ENCODE measurements at regions not wholly inside any gene's neighbourhood (a gene's known extent, or its start where the extent isn't known, plus 50 kb on each side); places are given as distances from the start of the nearest gene placed in this dataset.

- WGBS: 92% methylated on average over 3 of the region's 3 CpGs
- H3K9ac ChIP-seq (ENCODE audit: low read depth, low read length): no peak overlapping the region
- H3K4me3 ChIP-seq (ENCODE audit: low read length): no peak overlapping the region
- no peaks in the 10 kb centered on the region for H3K4me1 ChIP-seq (ENCODE audit: insufficient read depth, low read length)
- no peaks in the 10 kb centered on the region for H3K9me3 ChIP-seq (ENCODE audit: insufficient read depth, low read depth, low read length)
- H3K27me3 ChIP-seq (ENCODE audit: insufficient read depth, low read length): no peaks in the 10 kb centered on the region
- H3K27ac ChIP-seq (ENCODE audit: low read depth, low read length): no peak overlapping the region
- H3K36me3 ChIP-seq (ENCODE audit: insufficient read depth, low read length): no peaks in the 10 kb centered on the region
These were observed 175.9 kb upstream of the KITLG start for GRCh38 chr12:88756153-88756552.

GRCh38 chr12:88753707-88754106, 173.4 kb upstream of the KITLG start:
- no peaks in the 10 kb centered on the region for H3K4me1 ChIP-seq (ENCODE audit: insufficient read depth, low read length)
- H3K36me3 ChIP-seq (ENCODE audit: insufficient read depth, low read length): no peaks in the 10 kb centered on the region
- no peaks in the 10 kb centered on the region for H3K9me3 ChIP-seq (ENCODE audit: insufficient read depth, low read depth, low read length)
- H3K27me3 ChIP-seq (ENCODE audit: insufficient read depth, low read length): no peaks in the 10 kb centered on the region
- no peak overlapping the region for H3K4me3 ChIP-seq (ENCODE audit: low read length)
- WGBS: 92% methylated on average over 8 of the region's 8 CpGs
- no peak overlapping the region for H3K27ac ChIP-seq (ENCODE audit: low read depth, low read length)
- H3K9ac ChIP-seq (ENCODE audit: low read depth, low read length): no peak overlapping the region

- WGBS: 96% methylated on average over 4 of the region's 4 CpGs
- H3K9ac ChIP-seq (ENCODE audit: low read depth, low read length): no peak overlapping the region
These were observed 172.8 kb upstream of the KITLG start for GRCh38 chr12:88753066-88753465.

GRCh38 chr12:88752183-88752582, 171.9 kb upstream of the KITLG start:
- 97% methylated on average over 2 of the region's 3 CpGs for WGBS
- H3K9me3 ChIP-seq (ENCODE audit: insufficient read depth, low read depth, low read length): no peaks in the 10 kb centered on the region
- H3K4me3 ChIP-seq (ENCODE audit: low read length): no peak overlapping the region
- H3K36me3 ChIP-seq (ENCODE audit: insufficient read depth, low read length): no peaks in the 10 kb centered on the region
- no peak overlapping the region for H3K27ac ChIP-seq (ENCODE audit: low read depth, low read length)
- no peaks in the 10 kb centered on the region for H3K27me3 ChIP-seq (ENCODE audit: insufficient read depth, low read length)
- H3K4me1 ChIP-seq (ENCODE audit: insufficient read depth, low read length): no peaks in the 10 kb centered on the region
- H3K9ac ChIP-seq (ENCODE audit: low read depth, low read length): no peak overlapping the region

More at GRCh38 chr12:88753066-88753465, 172.8 kb upstream of the KITLG start:
- Histone ChIP-seq H3K4me3 (ENCODE audit: low read length) (no peak overlapping the region), H3K9me3 (ENCODE audit: insufficient read depth, low read depth, low read length) (no peaks in the 10 kb centered on the region), H3K27ac (ENCODE audit: low read depth, low read length) (no peak overlapping the region), H3K27me3 (ENCODE audit: insufficient read depth, low read length) (no peaks in the 10 kb centered on the region), H3K36me3 (ENCODE audit: insufficient read depth, low read length) (no peaks in the 10 kb centered on the region), H3K4me1 (ENCODE audit: insufficient read depth, low read length) (no peaks in the 10 kb centered on the region)

GRCh38 chr12:88750867-88751543, 170.7 kb upstream of the KITLG start:
- no peak overlapping the region for H3K9ac ChIP-seq (ENCODE audit: low read depth, low read length)
- H3K27ac ChIP-seq (ENCODE audit: low read depth, low read length): no peak overlapping the region
- H3K4me1 ChIP-seq (ENCODE audit: insufficient read depth, low read length): no peaks in the 10 kb centered on the region
- no peaks in the 10 kb centered on the region for H3K9me3 ChIP-seq (ENCODE audit: insufficient read depth, low read depth, low read length)
- 84% methylated on average over 1 of the region's 1 CpG for WGBS
- H3K36me3 ChIP-seq (ENCODE audit: insufficient read depth, low read length): no peaks in the 10 kb centered on the region
- H3K27me3 ChIP-seq (ENCODE audit: insufficient read depth, low read length): no peaks in the 10 kb centered on the region
- H3K4me3 ChIP-seq (ENCODE audit: low read length): no peak overlapping the region

GRCh38 chr12:88746386-88746785, 166.1 kb upstream of the KITLG start:
- Histone ChIP-seq H3K4me1 (ENCODE audit: insufficient read depth, low read length) (peaks cover 6% of the 10 kb centered on the region; the same call in 1 of the 2 replicates), H3K4me3 (ENCODE audit: low read length) (no peak overlapping the region), H3K27me3 (ENCODE audit: insufficient read depth, low read length) (no peaks in the 10 kb centered on the region), H3K9ac (ENCODE audit: low read depth, low read length) (no peak overlapping the region), H3K36me3 (ENCODE audit: insufficient read depth, low read length) (no peaks in the 10 kb centered on the region), H3K9me3 (ENCODE audit: insufficient read depth, low read depth, low read length) (no peaks in the 10 kb centered on the region), H3K27ac (ENCODE audit: low read depth, low read length) (no peak overlapping the region)

- 78% methylated on average over 10 of the region's 12 CpGs for WGBS
These were observed 163.8 kb upstream of the KITLG start for GRCh38 chr12:88743946-88744685.

GRCh38 chr12:88737838-88738472, 157.7 kb upstream of the KITLG start:
- no peaks in the 10 kb centered on the region for H3K36me3 ChIP-seq (ENCODE audit: insufficient read depth, low read length)
- no peak overlapping the region for H3K4me3 ChIP-seq (ENCODE audit: low read length)
- H3K9me3 ChIP-seq (ENCODE audit: insufficient read depth, low read depth, low read length): no peaks in the 10 kb centered on the region
- no peak overlapping the region for H3K27ac ChIP-seq (ENCODE audit: low read depth, low read length)
- WGBS: 92% methylated on average over 6 of the region's 8 CpGs
- no peak overlapping the region for H3K9ac ChIP-seq (ENCODE audit: low read depth, low read length)
- H3K27me3 ChIP-seq (ENCODE audit: insufficient read depth, low read length): no peaks in the 10 kb centered on the region
- peaks cover 6% of the 10 kb centered on the region; the same call in 1 of the 2 replicates for H3K4me1 ChIP-seq (ENCODE audit: insufficient read depth, low read length)

More at GRCh38 chr12:88743946-88744685, 163.8 kb upstream of the KITLG start:
- no peaks in the 10 kb centered on the region for H3K36me3 ChIP-seq (ENCODE audit: insufficient read depth, low read length)
- no peak overlapping the region for H3K9ac ChIP-seq (ENCODE audit: low read depth, low read length)
- H3K4me1 ChIP-seq (ENCODE audit: insufficient read depth, low read length): peaks cover 6% of the 10 kb centered on the region; the same call in 1 of the 2 replicates
- no peak overlapping the region for H3K4me3 ChIP-seq (ENCODE audit: low read length)
- H3K27me3 ChIP-seq (ENCODE audit: insufficient read depth, low read length): no peaks in the 10 kb centered on the region
- no peak overlapping the region for H3K27ac ChIP-seq (ENCODE audit: low read depth, low read length)
- H3K9me3 ChIP-seq (ENCODE audit: insufficient read depth, low read depth, low read length): no peaks in the 10 kb centered on the region

GRCh38 chr12:88736031-88736430, 155.8 kb upstream of the KITLG start:
- Histone ChIP-seq H3K9me3 (ENCODE audit: insufficient read depth, low read depth, low read length) (no peaks in the 10 kb centered on the region), H3K36me3 (ENCODE audit: insufficient read depth, low read length) (no peaks in the 10 kb centered on the region), H3K4me3 (ENCODE audit: low read length) (no peak overlapping the region), H3K4me1 (ENCODE audit: insufficient read depth, low read length) (peaks cover 7% of the 10 kb centered on the region; the same call in 1 of the 2 replicates), H3K27me3 (ENCODE audit: insufficient read depth, low read length) (no peaks in the 10 kb centered on the region), H3K27ac (ENCODE audit: low read depth, low read length) (no peak overlapping the region), H3K9ac (ENCODE audit: low read depth, low read length) (no peak overlapping the region)
- WGBS: 100% methylated on average over 1 of the region's 1 CpG

GRCh38 chr12:88733008-88733407, 152.7 kb upstream of the KITLG start:
- H3K36me3 ChIP-seq (ENCODE audit: insufficient read depth, low read length): no peaks in the 10 kb centered on the region
- peaks cover 7% of the 10 kb centered on the region; the same call in 1 of the 2 replicates for H3K4me1 ChIP-seq (ENCODE audit: insufficient read depth, low read length)
- no peaks in the 10 kb centered on the region for H3K9me3 ChIP-seq (ENCODE audit: insufficient read depth, low read depth, low read length)
- no peak overlapping the region for H3K4me3 ChIP-seq (ENCODE audit: low read length)
- no peak overlapping the region for H3K9ac ChIP-seq (ENCODE audit: low read depth, low read length)
- no peaks in the 10 kb centered on the region for H3K27me3 ChIP-seq (ENCODE audit: insufficient read depth, low read length)
- no peak overlapping the region for H3K27ac ChIP-seq (ENCODE audit: low read depth, low read length)
- 90% methylated on average over 2 of the region's 2 CpGs for WGBS

- H3K36me3 ChIP-seq (ENCODE audit: insufficient read depth, low read length): no peaks in the 10 kb centered on the region
- no peak overlapping the region for H3K4me3 ChIP-seq (ENCODE audit: low read length)
- no peak overlapping the region for H3K27ac ChIP-seq (ENCODE audit: low read depth, low read length)
- H3K9me3 ChIP-seq (ENCODE audit: insufficient read depth, low read depth, low read length): no peaks in the 10 kb centered on the region
- H3K9ac ChIP-seq (ENCODE audit: low read depth, low read length): no peak overlapping the region
- H3K4me1 ChIP-seq (ENCODE audit: insufficient read depth, low read length): peaks cover 10% of the 10 kb centered on the region
- H3K27me3 ChIP-seq (ENCODE audit: insufficient read depth, low read length): no peaks in the 10 kb centered on the region
These were observed 148.9 kb upstream of the KITLG start for GRCh38 chr12:88729196-88729595.
